ENCODE measurements at regions not wholly inside any gene's neighbourhood (a gene's known extent, or its start where the extent isn't known, plus 50 kb on each side); places are given as distances from the start of the nearest gene placed in this dataset.

- H3K27ac ChIP-seq (replicated peaks): no peak overlapping the region
- TF ChIP-seq CTCF (IDR thresholded peaks at IDR 0.05; ENCODE audit: insufficient read depth, low read length) (no peak), POLR2AphosphoS5 (IDR thresholded peaks at IDR 0.05; ENCODE audit: low read depth) (no peak)
- DNase-seq (ENCODE audit: low read depth in 1 of 2, low spot score in 1 of 2): no peak
- H3K4me3 ChIP-seq (replicated peaks; ENCODE audit: insufficient read depth, low read length): no peak overlapping the region
- no peaks in the 10 kb centered on the region for H3K27me3 ChIP-seq (ENCODE audit: insufficient read depth, poor library complexity, severe bottlenecking)
These were observed 135.0 kb downstream of the TAF11L14 start for GRCh38 chr5:17769277-17769676.

- Histone ChIP-seq H3K4me3 (replicated peaks; ENCODE audit: insufficient read depth, low read length) (no peak overlapping the region), H3K27ac (replicated peaks) (no peak overlapping the region), H3K27me3 (ENCODE audit: insufficient read depth, poor library complexity, severe bottlenecking) (no peaks in the 10 kb centered on the region)
- no peak for DNase-seq (ENCODE audit: low read depth in 1 of 2, low spot score in 1 of 2)
- TF ChIP-seq POLR2AphosphoS5 (IDR thresholded peaks at IDR 0.05; ENCODE audit: low read depth): no peak
- TF ChIP-seq GABPA (IDR thresholded peaks at IDR 0.05; ENCODE audit: low read depth): no peak
- no peak for TF ChIP-seq CTCF (IDR thresholded peaks at IDR 0.05; ENCODE audit: insufficient read depth, low read length)
- no peak for TF ChIP-seq REST (IDR thresholded peaks at IDR 0.05; ENCODE audit: insufficient replicate concordance, low read depth)
- no peak for TF ChIP-seq SPI1 (IDR thresholded peaks at IDR 0.05; ENCODE audit: borderline replicate concordance, low read depth)
These were observed 138.0 kb downstream of the TAF11L14 start for GRCh38 chr5:17772232-17772631.

- TF ChIP-seq REST (IDR thresholded peaks at IDR 0.05; ENCODE audit: insufficient replicate concordance, low read depth) (no peak), GABPA (IDR thresholded peaks at IDR 0.05; ENCODE audit: low read depth) (no peak), POLR2AphosphoS5 (IDR thresholded peaks at IDR 0.05; ENCODE audit: low read depth) (no peak)
- Histone ChIP-seq H3K27ac (replicated peaks) (no peak overlapping the region), H3K27me3 (ENCODE audit: insufficient read depth, poor library complexity, severe bottlenecking) (no peaks in the 10 kb centered on the region), H3K4me3 (replicated peaks; ENCODE audit: insufficient read depth, low read length) (no peak overlapping the region)
- no peak for DNase-seq (ENCODE audit: low read depth in 1 of 2, low spot score in 1 of 2)
These were observed 151.5 kb downstream of the TAF11L14 start for GRCh38 chr5:17785774-17786173.

- no peak for DNase-seq (ENCODE audit: low read depth in 1 of 2, low spot score in 1 of 2)
- Histone ChIP-seq H3K27ac (replicated peaks) (no peak overlapping the region), H3K27me3 (ENCODE audit: insufficient read depth, poor library complexity, severe bottlenecking) (no peaks in the 10 kb centered on the region), H3K4me3 (replicated peaks; ENCODE audit: insufficient read depth, low read length) (no peak overlapping the region)
- TF ChIP-seq CTCF (IDR thresholded peaks at IDR 0.05; ENCODE audit: insufficient read depth, low read length) (no peak), POLR2AphosphoS5 (IDR thresholded peaks at IDR 0.05; ENCODE audit: low read depth) (no peak), GABPA (IDR thresholded peaks at IDR 0.05; ENCODE audit: low read depth) (no peak), REST (IDR thresholded peaks at IDR 0.05; ENCODE audit: insufficient replicate concordance, low read depth) (no peak), SPI1 (IDR thresholded peaks at IDR 0.05; ENCODE audit: borderline replicate concordance, low read depth) (no peak)
These were observed 154.1 kb downstream of the TAF11L14 start for GRCh38 chr5:17788351-17788750.

Measured in HL-60 (cell line).